ENCODE measurements at regions not wholly inside any gene's neighbourhood (a gene's known extent, or its start where the extent isn't known, plus 50 kb on each side); places are given as distances from the start of the nearest gene placed in this dataset.

GRCh38 chr2:67320861-67321587 is 76.1 kb upstream of the ETAA1 start:
- TF ChIP-seq RFX5 (IDR thresholded peaks at IDR 0.05; ENCODE audit: low read depth, low read length) = no peak
- no peak for TF ChIP-seq ELK1 (IDR thresholded peaks at IDR 0.05; ENCODE audit: borderline replicate concordance, low read depth, low read length)

All from IMR-90 (cell line).